GM12878 (cell line): ENCODE measurements at regions not wholly inside any gene's neighbourhood (a gene's known extent, or its start where the extent isn't known, plus 50 kb on each side); places are given as distances from the start of the nearest gene placed in this dataset.

ENCODE experiments used
- ATAC-seq: fragments of 200-7000 bp; cut with Tn5 transposase; 3 replicates; pipeline ENCODE4 v1.9.1; 2020; ENCODE audit warnings: mild to moderate bottlenecking, moderate library complexity
- BruUV-seq: library from RNA; stranded (reverse); fragments of 400-500 nt; replicated peaks from 2 replicates; lab custom pipeline; 2021; lab: Mats Ljungman, UMichigan
- CTCF ChIA-PET: fragments of 300-600 bp; sonication (Branson Sonifier 250); formaldehyde crosslinking; extraction: SDS; loops from one replicate; lab custom pipeline; 2021; ENCODE audit warnings: inconsistent platforms; lab: Yijun Ruan, JAX
- POLR2A ChIA-PET: fragments of 350-600 bp; formaldehyde crosslinking; extraction: SDS; loops from one replicate; lab custom pipeline; 2021; ENCODE audit warnings: inconsistent platforms; lab: Charles Lee
- RAD21 ChIA-PET: fragments of 300-600 bp; sonication (Branson Sonifier 250); formaldehyde crosslinking; loops from one replicate; lab custom pipeline; 2023; ENCODE audit warnings: antibody characterized with exemption; ENCODE audit not compliant: unreplicated experiment; lab: Charles Lee
- SMC1A ChIA-PET: fragments of 300-600 bp; sonication (Branson Sonifier 250); formaldehyde crosslinking; loops from one replicate; lab custom pipeline; 2023; ENCODE audit not compliant: unreplicated experiment, uncharacterized antibody; lab: Charles Lee
- DNase-seq: peaks from one replicate; pipeline ENCODE4 v3.0.0-alpha.2; 2011; ENCODE audit warnings: low read depth, low spot score
- FAIRE-seq: peaks from 3 replicates; lab custom pipeline; 2011; peaks lifted over from hg19 to GRCh38; lab: Jason Lieb, UNC
- H2AFZ ChIP-seq: 2 replicates; pipeline ENCODE4 v1.6.0; 2011; ENCODE audit warnings: low read depth, low read length, control low read depth; ENCODE audit not compliant: control insufficient read depth
- H3K27ac ChIP-seq: 2 replicates; pipeline ENCODE4 v1.5.1; 2011; ENCODE audit warnings: control low read depth; ENCODE audit not compliant: control insufficient read depth, insufficient read depth
- H3K27me3 ChIP-seq, 2 experiments: replicated peaks in 1 of 2; 2 replicates each; pipeline versions ENCODE4 v1.6.0 to v1.6.1; 2011; ENCODE audit warnings: low read length in 1 of 2; ENCODE audit not compliant: control insufficient read depth in 2 of 2, insufficient read depth in 2 of 2
- H3K36me3 ChIP-seq, 2 experiments: 2 replicates each; pipeline ENCODE4 v1.5.1; 2011; ENCODE audit warnings: low read length in 1 of 2; ENCODE audit not compliant: control insufficient read depth in 2 of 2, insufficient read depth in 2 of 2
- H3K4me1 ChIP-seq: 2 replicates; pipeline ENCODE4 v1.6.1; 2011; ENCODE audit warnings: mild to moderate bottlenecking, low read length, moderate library complexity, mixed read lengths; ENCODE audit not compliant: control insufficient read depth, insufficient read depth
- H3K4me2 ChIP-seq: 2 replicates; pipeline ENCODE4 v1.6.0; 2011; ENCODE audit warnings: control low read depth; ENCODE audit not compliant: control insufficient read depth, insufficient read depth
- H3K4me3 ChIP-seq: fragments of 200-600 bp; sonication (generic); 2 replicates; pipeline ENCODE4 v1.5.1; 2016
- H3K79me2 ChIP-seq: 2 replicates; pipeline ENCODE4 v1.6.0; 2011; ENCODE audit warnings: low read length; ENCODE audit not compliant: control insufficient read depth, insufficient read depth
- H3K9ac ChIP-seq: 2 replicates; pipeline ENCODE4 v1.8.0; 2011; ENCODE audit warnings: low read length, control low read depth, mixed read lengths; ENCODE audit not compliant: control insufficient read depth, insufficient read depth
- H3K9me3 ChIP-seq: replicated peaks from 3 replicates; pipeline ENCODE4 v1.5.1; 2011; ENCODE audit warnings: mild to moderate bottlenecking, low read length; ENCODE audit not compliant: control insufficient read depth, insufficient read depth
- H4K20me1 ChIP-seq: 2 replicates; pipeline ENCODE4 v1.6.0; 2011; ENCODE audit not compliant: control insufficient read depth, insufficient read depth
- EGR1 ChIP-seq, 2 experiments: IDR thresholded peaks; 1 replicate in 1 of 2; 2 replicates in 1 of 2; pipeline ENCODE4 v1.6.1; 2011 to 2012; ENCODE audit warnings: low read depth in 2 of 2, low read length in 2 of 2, borderline replicate concordance in 1 of 2, mild to moderate bottlenecking in 1 of 2, moderate library complexity in 1 of 2
- EP300 ChIP-seq, 2 experiments: fragments of 150-350 bp in 1 of 2; IDR thresholded peaks; 2 replicates each; pipeline ENCODE4 v1.6.1; 2011 to 2012; ENCODE audit warnings: low read depth in 2 of 2, low read length in 2 of 2, borderline replicate concordance in 1 of 2, improper control_type of control experiment in 1 of 2, inconsistent platforms in 1 of 2; ENCODE audit not compliant: control insufficient read depth in 1 of 2
- GABPA ChIP-seq: IDR thresholded peaks from 2 replicates; pipeline ENCODE4 v1.6.1; 2014; ENCODE audit warnings: antibody characterized with exemption, low read depth, mild to moderate bottlenecking, inconsistent platforms
- MEF2B ChIP-seq: fragments of 450-650 bp; IDR thresholded peaks from 2 replicates; pipeline ENCODE4 v1.6.1; 2018; ENCODE audit warnings: mild to moderate bottlenecking, moderate library complexity; ENCODE audit not compliant: partially characterized antibody, poor library complexity, severe bottlenecking
- NFIC ChIP-seq: IDR thresholded peaks from 2 replicates; pipeline ENCODE4 v1.6.1; 2012; ENCODE audit warnings: low read depth, mild to moderate bottlenecking, inconsistent platforms, low read length, moderate library complexity
- POLR2A ChIP-seq: IDR thresholded peaks from 2 replicates; pipeline ENCODE4 v1.6.1; 2011; ENCODE audit warnings: low read depth, mild to moderate bottlenecking, low read length
- RAD21 ChIP-seq: IDR thresholded peaks from 2 replicates; pipeline ENCODE4 v1.6.1; 2011; ENCODE audit warnings: mild to moderate bottlenecking, low read depth, low read length, moderate library complexity; ENCODE audit not compliant: insufficient read depth
- RCOR1 ChIP-seq: conservative IDR thresholded peaks from 2 replicates; pipeline ENCODE4 v1.6.1; 2012; ENCODE audit warnings: low read depth, low read length, improper control_type of control experiment
- SIN3A ChIP-seq: IDR thresholded peaks from 2 replicates; pipeline ENCODE4 v1.6.1; 2012; ENCODE audit warnings: low read depth, low read length, improper control_type of control experiment
- SMAD5 ChIP-seq: IDR thresholded peaks from 2 replicates; pipeline ENCODE4 v1.6.1; 2016; ENCODE audit warnings: antibody characterized with exemption, low read depth
- YBX1 ChIP-seq: fragments of 450-650 bp; IDR thresholded peaks from 2 replicates; pipeline ENCODE4 v1.6.1; 2016; ENCODE audit warnings: antibody characterized with exemption
- ZNF274 ChIP-seq: IDR thresholded peaks from one replicate; pipeline ENCODE4 v1.8.0; 2011; ENCODE audit not compliant: insufficient read length, insufficient read depth
- ZNF384 ChIP-seq: IDR thresholded peaks from 2 replicates; pipeline ENCODE4 v1.6.1; 2012; ENCODE audit warnings: low read depth, mild to moderate bottlenecking, low read length, improper control_type of control experiment, borderline replicate concordance
- WGBS: methylation state at CpG from one replicate; pipeline ENCODE4 v1.1.6; 2016; ENCODE audit warnings: low lambda C conversion rate; ENCODE audit not compliant: insufficient replicate concordance, insufficient coverage; ENCODE audit errors: missing lambda C conversion rate; 5-methylcytosine and 5-hydroxymethylcytosine counted together
- in situ Hi-C: fragments of 300-500 bp; cut with MboI; formaldehyde crosslinking; loops from 9 replicates; pipeline ENCODE4 v1.14.3; 2018; ENCODE audit warnings: mixed read lengths
- intact Hi-C: fragments of 100-400 bp; cut with micrococcal nuclease; formaldehyde crosslinking; loops from one replicate; pipeline ENCODE4 v1.14.2; 2022; ENCODE audit not compliant: unreplicated experiment
- TF ChIP-seq, protein P1 (sequence below): IDR thresholded peaks from 2 replicates; pipeline ENCODE4 v1.6.1; 2012; ENCODE audit warnings: low read length, inconsistent platforms
- TF ChIP-seq, protein P2 (sequence below): IDR thresholded peaks from 2 replicates; pipeline ENCODE4 v1.6.1; 2012; ENCODE audit warnings: mild to moderate bottlenecking, low read depth, low read length

DNA sequence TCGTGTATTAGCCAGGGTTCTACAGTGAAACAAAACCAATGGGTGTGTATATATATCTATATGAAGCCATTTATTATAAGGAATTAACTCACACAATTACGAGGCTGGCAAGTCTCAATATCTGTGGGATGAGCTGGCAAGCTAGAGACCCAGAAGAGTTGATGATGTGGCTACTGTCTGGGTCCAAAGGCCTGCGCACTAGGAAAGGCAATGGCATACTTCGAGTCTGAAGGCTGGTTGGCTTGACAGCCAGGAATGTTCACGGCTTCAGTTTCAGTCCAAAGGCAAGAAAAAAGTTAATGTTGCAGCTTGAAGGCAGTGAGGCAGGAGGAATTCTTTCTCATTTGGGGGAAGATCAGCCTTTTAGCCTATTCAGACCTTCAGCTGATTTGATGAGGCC lies 893.3 kb upstream of the LRFN5 start:
- H3K79me2 ChIP-seq = no peaks in the 10 kb centered on the region
- TF ChIP-seq NFIC = no peak
- no peak for TF ChIP-seq SIN3A
- TF ChIP-seq POLR2A = no peak
- TF ChIP-seq, protein P1, sequence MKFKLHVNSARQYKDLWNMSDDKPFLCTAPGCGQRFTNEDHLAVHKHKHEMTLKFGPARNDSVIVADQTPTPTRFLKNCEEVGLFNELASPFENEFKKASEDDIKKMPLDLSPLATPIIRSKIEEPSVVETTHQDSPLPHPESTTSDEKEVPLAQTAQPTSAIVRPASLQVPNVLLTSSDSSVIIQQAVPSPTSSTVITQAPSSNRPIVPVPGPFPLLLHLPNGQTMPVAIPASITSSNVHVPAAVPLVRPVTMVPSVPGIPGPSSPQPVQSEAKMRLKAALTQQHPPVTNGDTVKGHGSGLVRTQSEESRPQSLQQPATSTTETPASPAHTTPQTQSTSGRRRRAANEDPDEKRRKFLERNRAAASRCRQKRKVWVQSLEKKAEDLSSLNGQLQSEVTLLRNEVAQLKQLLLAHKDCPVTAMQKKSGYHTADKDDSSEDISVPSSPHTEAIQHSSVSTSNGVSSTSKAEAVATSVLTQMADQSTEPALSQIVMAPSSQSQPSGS = no peak
- no peak for TF ChIP-seq EGR1 (IDR thresholded peaks at IDR 0.05; ENCODE audit: borderline replicate concordance in 1 of 2, low read depth in 2 of 2, low read length in 2 of 2)
- no peak for TF ChIP-seq RAD21
- TF ChIP-seq, all 136 proteins: peak for 0
- FAIRE-seq (no peak), DNase-seq (no peak), ATAC-seq (no peak)
- ChIA-PET SMC1A (no interaction called here), POLR2A (no interaction called here), CTCF (no interaction called here), RAD21 (no interaction called here)
- BruUV-seq = no TSS peak
- H3K4me3 ChIP-seq = no peak overlapping the region
- in situ Hi-C loops = no loop called here
- no peak overlapping the region for H3K9ac ChIP-seq
- no peak overlapping the region for H3K4me2 ChIP-seq
- intact Hi-C loops = no loop called here
- WGBS = 3% methylated on average over 5 of the region's 5 CpGs
- H4K20me1 ChIP-seq = no peaks in the 10 kb centered on the region
- no peaks in the 10 kb centered on the region; the same call in 2 of the 3 replicates for H3K9me3 ChIP-seq
- H3K36me3 ChIP-seq = no peaks in the 10 kb centered on the region
- H3K4me1 ChIP-seq = no peaks in the 10 kb centered on the region
- H3K27ac ChIP-seq = no peak overlapping the region
- no peak overlapping the region for H2AFZ ChIP-seq
- no peaks in the 10 kb centered on the region for H3K27me3 ChIP-seq

DNA sequence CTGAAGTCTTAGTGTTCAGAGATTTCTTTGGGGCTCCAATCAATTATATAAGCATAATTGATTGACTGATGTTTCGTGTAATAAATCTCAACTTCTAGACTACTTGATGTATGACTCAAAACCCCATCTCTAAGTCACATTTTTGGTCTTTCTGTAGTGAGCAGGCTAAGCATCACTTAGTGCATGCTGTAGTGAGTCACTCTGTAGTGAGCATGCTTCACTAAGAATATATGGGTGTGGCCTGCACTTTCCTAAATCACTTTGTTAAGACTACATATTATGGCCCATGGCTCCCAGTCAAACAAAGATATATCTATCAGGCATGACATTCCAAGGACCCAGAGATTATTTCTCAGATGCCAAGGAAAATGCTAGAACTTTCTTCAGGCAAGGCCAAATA lies 909.4 kb upstream of the LRFN5 start:
- ATAC-seq (no peak), DNase-seq (no peak), FAIRE-seq (no peak)
- no peak overlapping the region for H3K4me2 ChIP-seq
- BruUV-seq = no TSS peak
- no peaks in the 10 kb centered on the region for H3K79me2 ChIP-seq
- no peaks in the 10 kb centered on the region for H3K27me3 ChIP-seq
- no peak overlapping the region for H3K9ac ChIP-seq
- POLR2A ChIA-PET = no interaction called here
- no peak overlapping the region for H3K27ac ChIP-seq
- H3K9me3 ChIP-seq = no peaks in the 10 kb centered on the region
- H3K4me1 ChIP-seq = no peaks in the 10 kb centered on the region
- no peaks in the 10 kb centered on the region for H4K20me1 ChIP-seq
- H2AFZ ChIP-seq = no peak overlapping the region
- in situ Hi-C loops = no loop called here
- SMC1A ChIA-PET = no interaction called here
- no peaks in the 10 kb centered on the region for H3K36me3 ChIP-seq
- WGBS = 0% methylated on average over 1 of the region's 1 CpG
- CTCF ChIA-PET = no interaction called here
- RAD21 ChIA-PET = no interaction called here
- H3K4me3 ChIP-seq = no peak overlapping the region
- intact Hi-C loops = no loop called here
- TF ChIP-seq ZNF384 = no peak
- no peak for TF ChIP-seq EP300 (IDR thresholded peaks at IDR 0.05; ENCODE audit: borderline replicate concordance in 1 of 2, control insufficient read depth in 1 of 2, low read depth in 2 of 2, low read length in 2 of 2)
- TF ChIP-seq RCOR1 = no peak
- TF ChIP-seq MEF2B = no peak
- TF ChIP-seq GABPA = no peak
- TF ChIP-seq YBX1 = no peak
- TF ChIP-seq SMAD5 = no peak
- TF ChIP-seq ZNF274 = no peak
- TF ChIP-seq, protein P2, sequence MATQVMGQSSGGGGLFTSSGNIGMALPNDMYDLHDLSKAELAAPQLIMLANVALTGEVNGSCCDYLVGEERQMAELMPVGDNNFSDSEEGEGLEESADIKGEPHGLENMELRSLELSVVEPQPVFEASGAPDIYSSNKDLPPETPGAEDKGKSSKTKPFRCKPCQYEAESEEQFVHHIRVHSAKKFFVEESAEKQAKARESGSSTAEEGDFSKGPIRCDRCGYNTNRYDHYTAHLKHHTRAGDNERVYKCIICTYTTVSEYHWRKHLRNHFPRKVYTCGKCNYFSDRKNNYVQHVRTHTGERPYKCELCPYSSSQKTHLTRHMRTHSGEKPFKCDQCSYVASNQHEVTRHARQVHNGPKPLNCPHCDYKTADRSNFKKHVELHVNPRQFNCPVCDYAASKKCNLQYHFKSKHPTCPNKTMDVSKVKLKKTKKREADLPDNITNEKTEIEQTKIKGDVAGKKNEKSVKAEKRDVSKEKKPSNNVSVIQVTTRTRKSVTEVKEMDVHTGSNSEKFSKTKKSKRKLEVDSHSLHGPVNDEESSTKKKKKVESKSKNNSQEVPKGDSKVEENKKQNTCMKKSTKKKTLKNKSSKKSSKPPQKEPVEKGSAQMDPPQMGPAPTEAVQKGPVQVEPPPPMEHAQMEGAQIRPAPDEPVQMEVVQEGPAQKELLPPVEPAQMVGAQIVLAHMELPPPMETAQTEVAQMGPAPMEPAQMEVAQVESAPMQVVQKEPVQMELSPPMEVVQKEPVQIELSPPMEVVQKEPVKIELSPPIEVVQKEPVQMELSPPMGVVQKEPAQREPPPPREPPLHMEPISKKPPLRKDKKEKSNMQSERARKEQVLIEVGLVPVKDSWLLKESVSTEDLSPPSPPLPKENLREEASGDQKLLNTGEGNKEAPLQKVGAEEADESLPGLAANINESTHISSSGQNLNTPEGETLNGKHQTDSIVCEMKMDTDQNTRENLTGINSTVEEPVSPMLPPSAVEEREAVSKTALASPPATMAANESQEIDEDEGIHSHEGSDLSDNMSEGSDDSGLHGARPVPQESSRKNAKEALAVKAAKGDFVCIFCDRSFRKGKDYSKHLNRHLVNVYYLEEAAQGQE = no peak
